Transverse colon (tissue), 4 donors: ENCODE measurements at regions not wholly inside any gene's neighbourhood (a gene's known extent, or its start where the extent isn't known, plus 50 kb on each side); places are given as distances from the start of the nearest gene placed in this dataset.

ENCODE experiments used
- CTCF ChIP-seq, 5 experiments: fragments of 200-600 bp in 3 of 5; fragments of 450-650 bp in 2 of 5; sonication (generic) in 3 of 5; IDR thresholded peaks; 1 replicate in 2 of 5; 2 replicates in 3 of 5; pipeline ENCODE4 v1.5.1; 2016 to 2017; ENCODE audit warnings: antibody characterized with exemption in 5 of 5, inconsistent platforms in 3 of 5, mild to moderate bottlenecking in 2 of 5, moderate library complexity in 1 of 5
- POLR2A ChIP-seq: fragments of 450-650 bp; IDR thresholded peaks from one replicate; pipeline ENCODE4 v1.6.1; 2016; ENCODE audit warnings: antibody characterized with exemption, mild to moderate bottlenecking, moderate library complexity
- POLR2AphosphoS5 ChIP-seq, 3 donors: sonication (generic); formaldehyde crosslinking; IDR thresholded peaks; one replicate each; pipeline ENCODE4 v1.6.1; 2016; ENCODE audit warnings: antibody characterized with exemption in 3 of 3

- no peak for TF ChIP-seq CTCF (IDR thresholded peaks at IDR 0.05)
- TF ChIP-seq POLR2A: no peak
- TF ChIP-seq POLR2AphosphoS5 (IDR thresholded peaks at IDR 0.05): no peak
Measured at GRCh38 chr22:48248901-48249455, 1486.5 kb downstream of the TBC1D22A start.
